ENCODE measurements at regions not wholly inside any gene's neighbourhood (a gene's known extent, or its start where the extent isn't known, plus 50 kb on each side); places are given as distances from the start of the nearest gene placed in this dataset. TPM values are rescaled to one million over a fixed set of nuclear protein-coding genes. Genes with fewer than 3 reads are reported as not detected.

DNA sequence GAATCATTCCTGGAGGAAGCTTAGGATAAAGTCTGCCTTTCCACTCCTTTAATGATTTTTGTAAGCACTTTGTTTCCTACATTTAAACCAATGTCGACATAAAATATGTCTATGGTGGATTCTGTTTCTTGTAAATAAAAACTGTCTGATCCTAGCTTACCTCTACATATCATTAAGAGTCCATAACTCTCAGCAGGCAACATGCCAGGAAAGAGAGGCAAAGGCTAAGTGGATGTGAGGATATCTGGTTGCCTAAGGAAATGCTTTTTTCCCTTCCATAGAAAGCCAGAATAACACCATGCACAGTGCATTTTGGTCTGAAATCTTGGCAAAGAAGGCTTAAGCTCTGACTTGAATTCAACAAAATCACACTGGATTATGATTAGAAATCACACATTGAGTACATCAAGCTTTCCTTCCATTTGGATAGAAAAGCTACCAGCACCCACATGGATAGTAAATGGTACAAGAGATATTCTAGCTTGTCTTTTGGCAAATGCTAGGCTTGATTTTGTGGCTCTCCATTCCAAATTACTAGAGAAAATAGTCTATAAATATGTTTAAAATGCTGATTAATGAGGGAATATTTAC, 57.0 kb upstream of the CNTN1 start:
- Histone ChIP-seq H3K4me1 (ENCODE audit: control insufficient read depth in 1 of 2, insufficient read depth in 2 of 2, low read length in 2 of 2) (no peaks in the 10 kb centered on the region), H3K36me3 (replicated peaks in 1 of 2; ENCODE audit: control insufficient read depth in 1 of 2, insufficient read depth in 2 of 2, low read length in 2 of 2) (no peaks in the 10 kb centered on the region), H3K27me3 (ENCODE audit: control insufficient read depth in 2 of 2, insufficient read depth in 2 of 2, low read length in 2 of 2) (no peaks in the 10 kb centered on the region), H3K79me2 (ENCODE audit: insufficient read depth, low read length) (no peaks in the 10 kb centered on the region), H3K27ac (ENCODE audit: low read depth in 1 of 2, low read length in 2 of 2) (no peak overlapping the region), H2AFZ (ENCODE audit: insufficient read depth, low read depth, low read length, poor library complexity, severe bottlenecking) (no peak overlapping the region), H3K9me3 (replicated peaks in 1 of 2; ENCODE audit: control insufficient read depth in 1 of 2, insufficient read depth in 1 of 2, low read length in 2 of 2) (no peaks in the 10 kb centered on the region), H4K20me1 (ENCODE audit: insufficient read depth, low read length) (no peaks in the 10 kb centered on the region), H3K4me3 (replicated peaks in 1 of 3; ENCODE audit: low read depth in 2 of 3, low read length in 3 of 3) (no peak overlapping the region), H3K9ac (ENCODE audit: insufficient read depth, low read length, poor library complexity, severe bottlenecking) (no peak overlapping the region), H3K4me2 (replicated peaks; ENCODE audit: extremely low read depth, low read length, poor library complexity, severe bottlenecking) (no peak overlapping the region)
- no peak for TF ChIP-seq CTCF (IDR thresholded peaks at IDR 0.05)
- H3K4me3 Mint-ChIP-seq = no peak overlapping the region
- no peak for DNase-seq
- peaks cover 0 to 3% (median 0%) of the 10 kb centered on the region in 3 donors for H3K27me3 Mint-ChIP-seq (ENCODE audit: low read depth in 3 of 3)
- intact Hi-C loops (cut with micrococcal nuclease) = no loop called here
- no peaks in the 10 kb centered on the region for H3K36me3 Mint-ChIP-seq
- no peaks in the 10 kb centered on the region for H3K4me1 Mint-ChIP-seq
- H3K9me3 Mint-ChIP-seq = peaks cover 0 to 6% (median 4%) of the 10 kb centered on the region in 7 donors
- H3K27ac Mint-ChIP-seq = no peak overlapping the region
- no CpG with 5 or more reads among the region's 1 CpG for WGBS (ENCODE audit: insufficient coverage)

Small RNAs in the stretch of these regions (small RNA-seq; reads per million reads assigned to genes)
- not detected for gene RNU6-713P (ENCODE audit: insufficient read length, low read depth)

Data from CD14-positive monocyte (primary cell).